Endothelial cell of hepatic sinusoid (primary cell): ENCODE measurements at regions not wholly inside any gene's neighbourhood (a gene's known extent, or its start where the extent isn't known, plus 50 kb on each side); places are given as distances from the start of the nearest gene placed in this dataset.

Experiments used
- in situ Hi-C: cut with HindIII; loops from 2 replicates; pipeline ENCODE4 v1.10.0; 2017; ENCODE audit warnings: low sequenced_read_pairs

DNA sequence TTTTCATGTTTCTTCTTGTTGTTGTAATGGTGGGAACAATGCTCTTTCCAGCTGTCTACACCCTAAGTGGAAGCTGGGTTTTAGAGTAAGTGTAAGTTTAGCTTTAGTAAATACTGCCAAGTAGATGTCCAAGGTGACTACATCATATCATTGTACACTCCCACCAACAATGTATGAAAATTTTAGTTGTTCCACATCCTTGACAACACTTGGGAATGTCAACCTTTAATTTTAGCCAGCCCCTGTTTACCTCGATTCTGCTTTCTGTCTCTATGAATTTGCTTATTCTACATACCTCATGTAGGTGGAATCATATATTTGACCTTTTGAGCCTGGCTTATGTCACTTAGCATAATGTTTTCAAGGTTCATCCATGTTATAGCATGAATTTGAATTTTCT, 93.0 kb downstream of the MTPAP start:
- in situ Hi-C loops: no loop called here

DNA sequence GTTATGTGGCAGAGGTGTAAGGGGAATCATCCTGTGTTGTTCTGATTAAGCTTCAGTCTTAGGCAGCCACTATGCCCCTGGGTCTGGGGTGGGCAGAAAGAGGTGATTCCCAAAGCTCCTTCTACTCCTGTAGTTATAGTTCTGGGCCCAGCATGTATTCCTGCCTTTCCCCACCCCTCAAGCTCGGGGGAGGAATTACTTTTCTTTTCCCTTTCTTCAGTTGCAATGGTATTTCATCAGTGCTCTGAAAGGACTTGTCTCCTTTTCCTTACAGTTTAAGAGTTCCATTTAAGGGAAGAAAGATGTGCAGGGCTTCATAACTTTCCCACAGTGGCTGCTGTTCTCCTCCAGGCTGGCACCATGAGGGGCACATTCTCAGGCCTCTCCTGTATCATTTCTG, 94.2 kb downstream of the MTPAP start:
- in situ Hi-C loops: no loop called here

GRCh38 chr10:30248728-30249127, 100.3 kb downstream of the MTPAP start:
- in situ Hi-C loops: loop anchor here (10.0 kb wide), 1 partner anchor 494 kb away; no protein-coding TSS in a partner anchor

DNA sequence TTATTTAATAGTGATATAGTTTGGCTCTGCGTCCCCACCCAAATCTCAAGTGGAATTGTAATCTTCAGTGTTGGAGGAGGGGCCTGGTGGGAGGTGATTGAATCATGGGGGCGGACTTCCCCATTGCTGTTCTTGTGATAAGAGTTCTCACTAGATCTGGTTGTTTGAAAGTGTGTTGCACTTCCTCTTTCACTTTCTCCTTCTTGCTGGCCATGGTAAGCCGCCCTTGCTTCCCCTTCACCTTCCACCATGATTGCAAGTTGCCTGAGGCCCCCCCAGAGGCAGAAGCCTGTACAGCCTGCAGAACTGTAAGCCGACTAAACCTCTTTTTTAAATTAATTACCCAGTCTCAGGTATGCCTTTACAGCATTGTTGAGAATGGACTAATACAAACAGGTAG, 101.4 kb downstream of the MTPAP start:
- in situ Hi-C loops: loop anchor here (10.0 kb wide), 1 partner anchor 493 kb away; no protein-coding TSS in a partner anchor

- in situ Hi-C loops: loop anchor here (10.0 kb wide), 1 partner anchor 487 kb away; no protein-coding TSS in a partner anchor
Observed at GRCh38 chr10:30241422-30242110, 107.5 kb downstream of the MTPAP start.

- in situ Hi-C loops: no loop called here
Observed at GRCh38 chr10:30238836-30239235, 110.2 kb downstream of the MTPAP start.

- in situ Hi-C loops: no loop called here
Observed at GRCh38 chr10:30233186-30233959, 115.7 kb downstream of the MTPAP start.

- in situ Hi-C loops: no loop called here
Observed at GRCh38 chr10:30231709-30232108, 117.4 kb downstream of the MTPAP start.

DNA sequence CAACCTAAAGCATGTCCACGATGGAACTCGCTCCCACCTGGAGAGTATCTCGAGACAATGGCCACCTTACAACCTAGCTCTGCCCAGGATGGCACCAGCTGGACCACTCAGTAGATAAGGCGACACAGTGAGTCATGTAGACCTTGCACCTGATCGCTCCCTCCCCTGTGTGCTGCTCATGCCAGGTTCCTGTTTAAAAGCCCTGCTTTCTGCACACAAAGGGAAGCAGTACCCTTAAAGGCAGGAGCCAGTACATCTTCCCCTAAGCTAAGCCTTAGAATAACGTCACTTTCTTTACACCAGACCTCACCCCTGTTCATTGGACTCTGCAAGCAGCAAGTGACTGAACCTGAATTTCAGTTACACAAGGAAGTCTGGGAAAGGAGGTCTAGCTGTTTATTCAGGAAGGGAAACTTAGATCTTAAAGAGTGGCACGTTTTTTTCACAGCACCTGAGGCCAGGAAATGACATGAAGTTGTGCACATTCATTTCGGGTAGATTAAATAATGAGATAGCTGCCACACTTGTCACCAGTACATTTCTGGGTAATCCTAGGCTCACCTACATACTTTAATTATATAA, 117.9 kb downstream of the MTPAP start:
- in situ Hi-C loops: no loop called here

DNA sequence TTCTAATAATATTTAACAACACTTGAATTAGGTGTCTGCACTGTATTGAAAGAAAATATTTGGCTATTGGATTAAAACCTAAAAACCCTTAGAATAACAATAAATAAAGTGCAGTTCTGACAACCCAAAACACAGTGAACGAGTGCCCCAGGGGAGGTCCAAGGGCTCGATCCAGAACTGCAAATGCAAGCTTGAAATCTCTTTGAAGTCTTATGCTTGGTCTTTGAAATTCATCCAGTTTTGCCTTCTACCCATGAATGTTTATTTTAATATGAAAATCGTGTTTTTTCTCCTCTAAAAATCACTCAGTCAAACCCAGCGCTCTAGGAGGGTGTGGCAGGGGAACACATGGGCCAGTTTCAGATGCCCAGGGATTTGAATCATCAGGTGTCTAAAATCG, 119.5 kb downstream of the MTPAP start:
- in situ Hi-C loops: no loop called here

DNA sequence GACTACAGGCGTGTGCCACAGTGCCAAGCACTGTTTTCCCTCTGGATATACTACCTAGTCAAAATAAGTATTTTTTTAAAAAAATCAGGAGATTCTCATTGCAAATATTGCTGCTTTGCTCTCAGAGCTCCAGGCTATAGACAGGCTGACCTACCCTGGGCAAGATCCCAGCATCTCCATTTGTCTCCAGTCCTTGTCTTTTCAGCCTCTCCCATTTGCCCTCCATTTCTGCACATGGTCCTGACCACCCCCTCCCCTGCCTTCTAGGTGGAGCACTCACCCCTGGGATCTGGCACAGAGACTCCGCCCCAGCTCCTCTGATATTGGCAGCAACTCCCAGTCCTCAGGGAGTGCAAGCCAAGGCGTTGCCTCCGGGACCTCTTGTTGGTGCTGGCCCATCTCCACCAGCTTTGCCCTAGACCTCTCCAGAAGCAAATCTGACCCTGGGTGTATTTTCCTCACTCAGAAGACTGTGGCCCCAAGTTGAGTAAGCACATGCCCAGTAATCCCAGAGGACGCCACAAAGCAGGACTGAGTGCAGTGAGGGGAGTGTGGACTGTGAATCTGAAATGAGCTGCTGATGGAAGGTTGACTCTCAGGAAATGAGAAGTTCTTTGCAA, 120.6 kb downstream of the MTPAP start:
- in situ Hi-C loops: no loop called here

GRCh38 chr10:30227481-30227880, 121.6 kb downstream of the MTPAP start:
- in situ Hi-C loops: no loop called here

DNA sequence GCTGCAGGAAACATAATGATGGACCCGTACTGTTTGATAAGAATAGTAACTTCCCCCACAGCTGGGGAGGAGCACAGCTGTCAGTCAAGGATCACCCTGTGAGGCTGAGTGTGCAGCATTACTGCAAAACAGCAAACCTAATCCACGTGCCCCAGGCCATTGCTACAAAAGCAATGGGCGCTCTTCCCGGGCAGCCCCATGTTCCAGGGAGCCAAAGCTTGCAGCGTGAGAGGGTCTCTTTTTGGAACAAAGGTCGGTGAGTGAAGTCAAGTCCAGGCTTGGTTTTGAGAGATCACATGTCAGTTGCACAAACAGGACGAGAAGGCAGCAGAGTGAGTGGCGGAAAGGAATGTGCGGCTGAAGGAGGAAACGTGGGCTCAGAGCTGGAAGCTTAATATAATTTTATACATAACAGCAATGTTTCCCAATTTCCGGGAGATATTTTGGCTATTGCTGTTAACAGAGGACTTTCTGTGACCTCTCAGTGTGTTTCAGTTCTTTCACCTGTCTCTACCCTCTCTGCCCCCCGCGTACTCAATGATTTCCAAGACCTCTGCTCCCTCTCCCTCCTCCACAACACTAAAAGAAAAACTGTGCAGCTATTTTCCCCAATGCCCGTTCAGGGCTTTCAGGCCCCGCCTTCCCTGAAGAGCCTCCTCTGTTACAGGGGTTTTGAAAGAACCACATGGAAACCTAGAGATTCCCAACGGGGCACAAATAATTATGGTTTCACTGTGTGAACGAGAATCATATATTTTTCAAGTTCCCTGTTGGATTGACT, 128.9 kb downstream of the MTPAP start:
- in situ Hi-C loops: no loop called here

- in situ Hi-C loops: no loop called here
Observed at GRCh38 chr10:30216821-30217220, 132.3 kb downstream of the MTPAP start.

DNA sequence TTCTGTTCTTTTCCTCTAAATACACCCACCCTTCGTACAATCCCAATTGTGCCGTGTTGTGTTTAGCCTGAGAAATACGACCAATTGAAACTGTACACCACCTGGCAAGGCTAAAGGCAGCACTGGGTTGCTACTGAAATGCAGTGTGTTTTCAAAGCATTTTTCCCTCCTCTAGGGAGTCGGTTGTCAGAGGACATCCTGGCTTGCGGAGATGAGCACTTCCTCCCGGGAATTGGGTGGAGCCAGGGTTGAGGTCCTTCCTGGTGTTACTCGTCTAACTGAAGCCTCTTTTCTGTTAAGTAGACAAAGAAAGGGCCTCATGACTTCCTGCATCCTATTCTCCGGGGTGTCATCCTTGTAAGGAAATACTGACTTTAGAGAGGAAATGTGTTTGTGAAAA, 133.5 kb downstream of the MTPAP start:
- in situ Hi-C loops: no loop called here

DNA sequence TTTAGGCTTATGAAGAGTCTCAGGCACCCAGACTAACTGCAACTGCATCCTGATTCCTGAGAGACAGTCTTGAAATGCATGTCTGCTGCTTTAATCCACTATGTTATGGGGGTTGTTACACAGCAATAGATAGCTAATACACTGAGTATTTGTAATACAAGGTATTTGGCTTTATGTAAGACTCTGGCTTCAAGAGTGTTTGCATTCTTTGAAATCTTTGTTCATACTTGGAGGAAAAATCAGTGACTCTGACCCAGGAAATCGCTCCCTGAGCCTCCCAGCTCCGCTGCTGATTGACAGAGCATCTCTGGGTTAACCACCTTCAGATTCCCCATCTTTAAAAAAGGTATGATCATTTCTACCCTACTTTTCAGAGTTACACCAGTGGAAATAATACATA, 133.9 kb downstream of the MTPAP start:
- in situ Hi-C loops: no loop called here

- in situ Hi-C loops: no loop called here
Observed at GRCh38 chr10:30210296-30210695, 138.8 kb downstream of the MTPAP start.

GRCh38 chr10:30208330-30208729, 140.7 kb downstream of the MTPAP start:
- in situ Hi-C loops: no loop called here

- in situ Hi-C loops: no loop called here
Observed at GRCh38 chr10:30207485-30208052, 141.5 kb downstream of the MTPAP start.

DNA sequence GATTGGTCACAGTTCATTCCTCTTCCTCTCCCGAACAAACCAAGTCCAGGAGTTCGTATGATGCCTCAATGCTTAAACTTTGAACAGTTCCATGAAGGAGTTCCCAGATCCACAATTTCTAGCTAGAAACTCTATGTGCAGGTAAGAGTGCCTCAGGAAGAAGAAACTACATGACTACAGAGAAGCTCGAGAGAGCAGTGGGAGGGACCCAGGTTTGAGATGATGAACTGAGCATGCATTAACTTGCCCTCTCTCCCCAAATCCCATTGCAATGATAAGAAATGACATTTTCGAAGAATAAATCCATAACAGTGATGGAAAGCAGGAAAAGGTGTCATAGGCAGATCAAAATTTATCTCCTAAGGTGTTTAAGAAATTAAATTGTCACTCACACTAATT, 140.6 kb upstream of the JCAD start:
- in situ Hi-C loops: no loop called here
